DOHH2 (cell line): ENCODE measurements at regions not wholly inside any gene's neighbourhood (a gene's known extent, or its start where the extent isn't known, plus 50 kb on each side); places are given as distances from the start of the nearest gene placed in this dataset.

Source experiments
- CTCF ChIP-seq: fragments of 200-600 bp; sonication (generic); IDR thresholded peaks from one replicate; pipeline ENCODE4 v1.5.1; 2014; ENCODE audit warnings: antibody characterized with exemption, mild to moderate bottlenecking, low read depth, low read length; ENCODE audit not compliant: poor library complexity, severe bottlenecking
- EZH2phosphoT487 ChIP-seq: fragments of 200-600 bp; sonication (generic); IDR thresholded peaks from 2 replicates; pipeline ENCODE4 v1.6.1; 2017; ENCODE audit warnings: borderline replicate concordance, mild to moderate bottlenecking, antibody characterized with exemption, low read length, moderate library complexity, mixed read lengths

- no peak for TF ChIP-seq CTCF
- TF ChIP-seq EZH2phosphoT487: no peak
These were observed 82.1 kb upstream of the ONECUT1 start for GRCh38 chr15:52872036-52872818.
